ELR (cell line): ENCODE measurements at regions not wholly inside any gene's neighbourhood (a gene's known extent, or its start where the extent isn't known, plus 50 kb on each side); places are given as distances from the start of the nearest gene placed in this dataset.
A peak's percentile ranks its signal among the peaks of the same experiment; 100 is the strongest.
"Not testable (repeated sequence)": the region's sequence is repeated elsewhere in the genome, so short reads cannot be mapped to it uniquely, and the experiment has no call there.

Source experiments
- DNase-seq: peaks from one replicate; pipeline ENCODE4 v3.0.0-alpha.2; 2015; ENCODE audit warnings: low read depth

- no peak for DNase-seq
Observed at GRCh38 chr17:45649796-45650195, 134.3 kb upstream of the CRHR1 start.

GRCh38 chr17:45650561-45650960, 133.6 kb upstream of the CRHR1 start:
- no peak for DNase-seq

- no peak for DNase-seq
Observed at GRCh38 chr17:45651145-45651709, 132.9 kb upstream of the CRHR1 start.

- DNase-seq = no peak
Observed at GRCh38 chr17:45653616-45654015, 130.5 kb upstream of the CRHR1 start.

- no peak for DNase-seq
Observed at GRCh38 chr17:45656527-45657181, 127.5 kb upstream of the CRHR1 start.

GRCh38 chr17:45660474-45660873, 123.6 kb upstream of the CRHR1 start:
- DNase-seq = no peak

GRCh38 chr17:45662432-45662831, 121.7 kb upstream of the CRHR1 start:
- DNase-seq = no peak

- DNase-seq = peak; percentile 17
Observed at GRCh38 chr17:45663772-45664171, 120.3 kb upstream of the CRHR1 start.

GRCh38 chr17:45664921-45665320, 119.2 kb upstream of the CRHR1 start:
- no peak for DNase-seq

- no peak for DNase-seq
Observed at GRCh38 chr17:45666046-45666600, 118.0 kb upstream of the CRHR1 start.

GRCh38 chr17:45666641-45667040, 117.5 kb upstream of the CRHR1 start:
- DNase-seq = no peak

- no peak for DNase-seq
Observed at GRCh38 chr17:45667591-45668171, 116.4 kb upstream of the CRHR1 start.

GRCh38 chr17:45668316-45668715, 115.8 kb upstream of the CRHR1 start:
- no peak for DNase-seq

GRCh38 chr17:45672301-45672700, 111.8 kb upstream of the CRHR1 start:
- no peak for DNase-seq

- no peak for DNase-seq
Observed at GRCh38 chr17:45672792-45673191, 111.3 kb upstream of the CRHR1 start.

GRCh38 chr17:45673759-45674158, 110.4 kb upstream of the CRHR1 start:
- DNase-seq = not testable (repeated sequence)

GRCh38 chr17:45675012-45675411, 109.1 kb upstream of the CRHR1 start:
- DNase-seq = no peak

GRCh38 chr17:45675892-45676291, 108.2 kb upstream of the CRHR1 start:
- no peak for DNase-seq

GRCh38 chr17:45676695-45677094, 107.4 kb upstream of the CRHR1 start:
- no peak for DNase-seq

GRCh38 chr17:45677770-45678169, 106.3 kb upstream of the CRHR1 start:
- peak; percentile 28 for DNase-seq

- no peak for DNase-seq
Observed at GRCh38 chr17:45679426-45679825, 104.7 kb upstream of the CRHR1 start.

GRCh38 chr17:45680360-45680759, 103.8 kb upstream of the CRHR1 start:
- no peak for DNase-seq

- DNase-seq = no peak
Observed at GRCh38 chr17:45681706-45682105, 102.4 kb upstream of the CRHR1 start.
